Activated CD4-positive, alpha-beta T cell treated with anti-CD3 and anti-CD28 coated beads, Interleukin-2, Interleukin-6, amounts not matched to agents 100 ng/mL and 50 ng/mL, durations not matched to agents 16 hours and 8 hours (primary cell): ENCODE measurements at regions not wholly inside any gene's neighbourhood (a gene's known extent, or its start where the extent isn't known, plus 50 kb on each side); places are given as distances from the start of the nearest gene placed in this dataset.

Source experiments
- DNase-seq: peaks from one replicate; pipeline ENCODE4 v3.0.0-alpha.2; 2020

GRCh38 chr21:27653481-27653880, 686.6 kb upstream of the ADAMTS5 start:
- DNase-seq = no peak

GRCh38 chr21:27649762-27650161, 682.9 kb upstream of the ADAMTS5 start:
- DNase-seq = no peak

- DNase-seq = no peak
Measured at GRCh38 chr21:27649323-27649722, 682.4 kb upstream of the ADAMTS5 start.

- DNase-seq = no peak
Measured at GRCh38 chr21:27648560-27648959, 681.7 kb upstream of the ADAMTS5 start.

GRCh38 chr21:27647921-27648320, 681.0 kb upstream of the ADAMTS5 start:
- no peak for DNase-seq

GRCh38 chr21:27647401-27647800, 680.5 kb upstream of the ADAMTS5 start:
- no peak for DNase-seq

GRCh38 chr21:27646691-27647090, 679.8 kb upstream of the ADAMTS5 start:
- DNase-seq = no peak

- no peak for DNase-seq
Measured at GRCh38 chr21:27646056-27646455, 679.2 kb upstream of the ADAMTS5 start.

- no peak for DNase-seq
Measured at GRCh38 chr21:27645285-27645684, 678.4 kb upstream of the ADAMTS5 start.

- DNase-seq = no peak
Measured at GRCh38 chr21:27643326-27643725, 676.4 kb upstream of the ADAMTS5 start.

- no peak for DNase-seq
Measured at GRCh38 chr21:27639286-27639685, 672.4 kb upstream of the ADAMTS5 start.

GRCh38 chr21:27636656-27637055, 669.8 kb upstream of the ADAMTS5 start:
- DNase-seq = no peak

- DNase-seq = no peak
Measured at GRCh38 chr21:27633631-27634030, 666.7 kb upstream of the ADAMTS5 start.

- DNase-seq = no peak
Measured at GRCh38 chr21:27631471-27631870, 664.6 kb upstream of the ADAMTS5 start.

GRCh38 chr21:27622631-27623030, 655.7 kb upstream of the ADAMTS5 start:
- no peak for DNase-seq

- DNase-seq = no peak
Measured at GRCh38 chr21:27614231-27614630, 647.3 kb upstream of the ADAMTS5 start.

GRCh38 chr21:27606422-27606821, 639.5 kb upstream of the ADAMTS5 start:
- DNase-seq = no peak

GRCh38 chr21:27596196-27596595, 629.3 kb upstream of the ADAMTS5 start:
- DNase-seq = no peak

GRCh38 chr21:27595716-27596115, 628.8 kb upstream of the ADAMTS5 start:
- no peak for DNase-seq

- DNase-seq = no peak
Measured at GRCh38 chr21:27590271-27590670, 623.4 kb upstream of the ADAMTS5 start.

GRCh38 chr21:27589781-27590180, 622.9 kb upstream of the ADAMTS5 start:
- no peak for DNase-seq

- no peak for DNase-seq
Measured at GRCh38 chr21:27586986-27587385, 620.1 kb upstream of the ADAMTS5 start.

GRCh38 chr21:27586326-27586725, 619.4 kb upstream of the ADAMTS5 start:
- DNase-seq = no peak

GRCh38 chr21:27584256-27584655, 617.4 kb upstream of the ADAMTS5 start:
- no peak for DNase-seq

- no peak for DNase-seq
Measured at GRCh38 chr21:27582948-27583430, 616.1 kb upstream of the ADAMTS5 start.
